HG02840 (cell line): ENCODE measurements at regions not wholly inside any gene's neighbourhood (a gene's known extent, or its start where the extent isn't known, plus 50 kb on each side); places are given as distances from the start of the nearest gene placed in this dataset.
"Not testable (repeated sequence)": the region's sequence is repeated elsewhere in the genome, so short reads cannot be mapped to it uniquely, and the experiment has no call there.

Source experiments
- ATAC-seq: cut with Tn5 transposase; IDR thresholded peaks from one replicate; pipeline ENCODE4 v1.9.1; 2021; ENCODE audit warnings: mild to moderate bottlenecking, moderate library complexity, moderate number of reproducible peaks; ENCODE audit not compliant: unreplicated experiment, low FRiP score

DNA sequence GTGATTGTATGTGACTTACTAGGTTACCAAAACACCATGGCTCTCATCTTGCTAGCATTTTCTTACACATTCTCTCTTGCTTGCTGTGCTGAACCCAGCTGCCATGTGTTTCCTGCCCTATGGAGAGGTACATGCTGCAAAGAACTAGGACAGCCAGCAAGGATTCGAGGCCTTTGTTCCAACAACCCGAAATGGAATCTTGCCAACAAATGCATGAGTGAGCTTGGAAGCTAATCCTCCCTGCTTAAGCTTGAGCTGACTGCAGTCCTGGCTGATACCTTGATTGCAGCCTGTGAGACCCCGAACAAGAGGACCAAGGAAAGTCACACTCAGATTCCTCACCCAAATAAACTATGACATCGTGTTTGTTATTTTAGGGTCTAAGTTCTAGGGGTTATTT, 651.2 kb downstream of the SLITRK6 start:
- ATAC-seq, result no peak

DNA sequence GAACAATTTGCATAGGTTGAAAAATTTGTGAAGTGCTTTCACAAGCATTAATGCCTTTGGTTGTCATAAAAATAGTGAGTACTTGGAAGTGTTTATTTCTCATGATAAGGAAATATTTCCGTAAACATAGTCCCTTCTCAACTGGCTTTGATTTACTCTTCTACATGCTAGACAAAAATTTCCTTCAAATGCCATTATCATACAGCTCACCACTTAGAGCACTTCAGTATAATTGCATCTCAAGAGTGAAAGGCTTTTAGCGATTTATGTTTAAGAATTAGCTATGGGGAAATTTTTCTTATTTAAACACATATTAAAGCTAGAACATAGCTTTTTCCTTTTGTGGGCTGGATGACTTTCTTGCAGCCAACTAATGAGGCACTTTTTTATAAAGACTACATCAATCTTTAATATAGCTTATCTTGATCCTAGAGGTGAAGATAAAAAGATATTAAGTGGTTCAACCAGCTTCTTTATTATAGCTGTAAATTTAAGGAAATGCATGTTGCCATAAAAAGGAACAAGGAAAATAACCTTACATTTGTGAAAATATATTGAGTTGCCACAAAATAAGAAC, 656.8 kb downstream of the SLITRK6 start:
- no peak for ATAC-seq

DNA sequence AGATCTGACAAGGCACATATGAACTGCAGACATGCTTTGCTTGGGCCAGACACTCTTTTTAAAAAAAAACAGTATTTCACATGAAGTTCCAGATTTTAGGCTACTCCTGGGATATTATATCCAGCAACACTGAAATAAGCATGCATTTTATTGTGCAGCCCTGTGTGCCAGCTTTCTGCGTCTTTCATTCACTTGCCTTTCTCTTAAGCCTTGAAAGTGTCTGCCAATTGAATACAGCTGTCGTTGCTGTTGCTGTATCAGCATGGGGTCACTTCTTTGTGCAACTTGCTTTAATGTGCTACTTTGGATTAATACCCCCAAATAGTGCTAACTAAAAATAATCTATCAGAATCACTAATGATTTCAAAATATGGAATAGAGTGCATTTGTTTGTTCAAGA, 657.8 kb downstream of the SLITRK6 start:
- ATAC-seq, result no peak

DNA sequence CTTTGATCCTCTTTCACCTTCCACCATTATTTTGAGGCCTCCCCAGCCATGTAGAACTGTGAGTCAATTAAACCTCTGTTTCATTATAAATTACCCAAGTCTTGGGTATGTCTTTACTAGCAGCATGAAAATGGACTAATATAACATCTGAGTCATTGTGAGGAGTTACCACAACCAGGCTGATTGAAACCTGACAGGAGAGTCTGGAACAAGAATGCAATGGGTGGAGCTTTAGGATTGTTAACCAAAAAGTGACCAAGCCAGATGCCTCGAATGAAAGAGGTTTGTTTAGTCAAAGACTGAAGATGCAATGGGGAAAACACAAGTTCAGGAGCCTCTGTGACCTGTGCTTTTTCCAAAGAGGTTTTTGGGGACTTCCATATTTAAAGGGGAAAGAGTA, 659.0 kb downstream of the SLITRK6 start:
- ATAC-seq, result no peak

- ATAC-seq, result no peak
Observed at GRCh38 chr13:85137516-85137915, 661.7 kb downstream of the SLITRK6 start.

- no peak for ATAC-seq
Observed at GRCh38 chr13:85132986-85133385, 666.2 kb downstream of the SLITRK6 start.

GRCh38 chr13:85123501-85123900, 675.7 kb downstream of the SLITRK6 start:
- ATAC-seq, result not testable (repeated sequence)

- no peak for ATAC-seq
Observed at GRCh38 chr13:85108356-85108755, 690.9 kb downstream of the SLITRK6 start.

- no peak for ATAC-seq
Observed at GRCh38 chr13:85099245-85099644, 700.0 kb downstream of the SLITRK6 start.

DNA sequence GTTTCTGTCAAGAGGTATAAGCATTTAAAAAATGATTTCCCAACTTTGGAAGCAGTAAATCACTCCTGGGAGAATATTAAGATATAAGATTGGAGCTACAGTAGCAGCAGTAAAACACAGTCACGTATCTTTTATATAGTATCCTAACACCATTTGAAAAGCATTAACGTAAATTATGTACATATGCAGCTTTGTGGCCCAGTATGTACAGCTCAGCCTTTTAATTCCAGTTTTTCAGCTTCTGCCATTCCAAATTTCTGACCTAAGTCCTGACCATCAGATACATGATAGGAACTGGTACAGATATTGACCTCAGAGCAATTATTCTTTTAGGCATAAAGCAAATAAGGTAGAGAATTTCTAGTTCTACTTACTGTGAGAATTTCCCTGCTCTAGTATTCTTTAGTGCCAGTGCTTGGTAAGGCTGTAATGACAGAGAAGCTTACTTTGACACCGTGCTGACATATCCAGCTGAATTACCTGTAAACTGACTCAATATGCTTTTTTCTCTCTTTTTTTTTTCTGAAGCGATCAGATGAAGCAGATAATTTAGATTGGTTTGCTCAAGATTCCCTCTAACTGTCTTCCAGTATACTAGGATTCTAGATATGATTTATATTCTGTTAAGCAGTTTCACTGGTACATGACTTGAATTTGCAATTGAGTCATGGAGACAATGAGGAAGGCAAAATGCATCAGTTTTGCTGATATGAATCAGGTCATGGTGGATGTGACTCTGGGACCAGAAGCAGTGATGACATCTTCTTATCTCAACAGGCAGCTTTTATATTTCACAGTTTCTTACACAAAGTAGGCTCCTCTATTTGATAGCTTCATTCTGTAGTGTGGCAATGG, 703.6 kb downstream of the SLITRK6 start:
- no peak for ATAC-seq

DNA sequence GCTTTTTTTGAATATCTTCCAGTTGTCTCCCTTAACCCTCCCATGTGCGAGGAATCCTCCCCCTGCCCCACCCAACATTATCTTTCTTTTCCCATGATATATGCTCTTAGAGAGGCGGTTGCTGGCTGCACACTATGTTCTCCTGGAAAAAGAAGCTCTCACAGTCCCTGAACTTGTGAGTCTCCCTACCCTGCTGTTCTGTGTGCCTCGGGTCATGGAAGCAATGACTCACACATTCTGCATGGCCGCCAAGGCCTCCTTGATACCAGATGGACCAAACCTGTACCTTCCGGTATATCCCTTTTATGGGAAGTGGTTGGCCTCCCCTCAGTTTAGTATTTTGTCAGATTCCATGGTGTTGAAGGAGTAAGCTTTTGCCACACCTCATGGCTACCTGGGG, 705.4 kb downstream of the SLITRK6 start:
- ATAC-seq, result no peak

GRCh38 chr13:85091631-85092234, 707.5 kb downstream of the SLITRK6 start:
- no peak for ATAC-seq

DNA sequence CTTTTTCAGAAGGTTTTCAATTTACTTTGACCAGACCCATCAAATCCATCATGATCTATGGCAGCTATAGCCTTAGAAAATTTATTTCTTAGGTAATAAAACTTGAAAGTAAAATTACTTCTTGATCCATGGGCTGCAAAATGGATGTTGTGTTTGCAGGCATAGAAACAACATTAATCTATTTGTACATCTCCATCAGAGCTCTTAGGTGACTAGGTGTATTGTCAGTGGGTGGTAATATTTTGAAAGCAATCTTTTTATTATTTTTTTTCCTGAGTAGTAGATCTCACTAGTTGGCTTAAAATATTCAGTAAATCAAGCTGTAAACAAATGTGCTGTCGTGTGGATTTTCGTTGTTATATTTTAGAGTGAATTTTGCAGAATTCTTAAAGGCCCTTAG, 710.0 kb downstream of the SLITRK6 start:
- ATAC-seq, result no peak

DNA sequence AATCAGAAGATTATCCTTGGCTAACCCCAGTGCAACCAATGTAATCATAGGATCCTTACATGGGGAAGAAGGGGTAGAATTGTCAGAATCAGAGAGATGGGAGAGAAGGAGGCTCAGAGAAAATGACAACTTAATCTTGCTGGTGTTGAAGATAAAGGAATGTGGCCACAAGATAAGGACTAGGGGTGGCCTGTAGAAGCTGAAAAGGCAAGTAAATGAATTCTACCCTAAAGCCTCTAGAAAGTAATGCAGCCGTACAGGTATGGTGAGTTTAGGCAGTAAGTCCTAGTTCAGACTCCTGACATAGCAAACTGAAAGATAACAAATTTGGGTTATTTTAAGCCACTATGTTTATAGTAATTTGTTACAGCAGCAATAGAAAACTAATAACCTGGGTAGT, 718.5 kb downstream of the SLITRK6 start:
- no peak for ATAC-seq

GRCh38 chr13:85076343-85076742, 722.9 kb downstream of the SLITRK6 start:
- ATAC-seq, result no peak

GRCh38 chr13:85074543-85075313, 724.5 kb downstream of the SLITRK6 start:
- ATAC-seq, result no peak

DNA sequence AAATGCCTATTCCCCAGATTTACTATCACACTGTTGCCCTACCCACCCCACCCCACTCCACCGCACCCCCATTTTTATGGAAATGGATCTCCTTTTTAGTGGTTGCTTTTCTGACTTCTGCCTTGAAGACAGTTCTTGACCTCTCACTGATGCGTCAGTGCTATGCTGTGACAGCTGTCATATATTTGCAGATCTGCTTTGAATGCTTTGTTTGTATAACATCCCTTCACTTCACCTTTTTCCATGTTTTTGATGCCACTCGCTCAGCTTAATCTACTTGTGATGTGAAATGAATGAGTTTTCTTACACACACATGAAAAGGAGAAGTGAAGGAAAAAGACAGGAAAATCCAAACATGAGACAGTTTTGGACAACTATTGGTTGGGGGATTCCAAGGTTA, 731.0 kb downstream of the SLITRK6 start:
- ATAC-seq, result no peak

DNA sequence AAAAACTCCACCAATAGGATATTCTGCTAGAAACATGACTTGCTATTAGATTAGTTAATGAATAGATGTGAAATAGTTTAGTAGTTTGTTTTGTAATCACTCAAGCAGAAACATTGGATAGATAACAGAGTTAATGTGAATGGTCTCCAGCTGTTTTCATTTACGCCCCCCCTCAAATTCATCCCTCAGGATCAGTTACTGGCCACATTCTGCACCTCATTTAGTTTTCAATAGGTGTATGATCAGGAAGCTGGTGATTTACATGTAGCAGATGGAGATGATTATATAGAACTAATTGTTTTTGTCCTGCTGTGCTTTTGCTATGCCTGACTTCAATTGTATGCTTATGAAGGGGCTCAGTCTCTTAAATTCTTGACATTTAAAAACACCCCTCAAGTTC, 759.0 kb downstream of the SLITRK6 start:
- ATAC-seq, result no peak

DNA sequence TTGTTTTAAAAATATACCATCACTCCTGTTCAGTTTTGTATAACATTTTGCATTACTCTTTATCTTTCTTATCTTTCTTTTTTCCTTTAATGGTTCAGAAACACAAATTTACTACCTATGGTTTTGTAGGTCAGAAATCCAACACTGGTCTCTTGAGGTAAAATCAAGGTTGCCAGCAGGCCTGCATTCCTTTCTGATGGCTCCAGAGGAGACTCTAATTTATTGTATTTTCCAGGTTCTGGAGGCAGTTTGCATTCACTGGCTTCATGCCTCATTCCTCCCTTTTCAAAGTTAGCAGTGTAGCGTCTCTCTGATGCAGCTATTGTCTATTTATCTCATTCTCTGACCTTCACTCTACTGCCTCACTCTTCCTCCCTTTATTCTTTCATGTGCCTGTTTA, 767.4 kb downstream of the SLITRK6 start:
- ATAC-seq, result no peak

DNA sequence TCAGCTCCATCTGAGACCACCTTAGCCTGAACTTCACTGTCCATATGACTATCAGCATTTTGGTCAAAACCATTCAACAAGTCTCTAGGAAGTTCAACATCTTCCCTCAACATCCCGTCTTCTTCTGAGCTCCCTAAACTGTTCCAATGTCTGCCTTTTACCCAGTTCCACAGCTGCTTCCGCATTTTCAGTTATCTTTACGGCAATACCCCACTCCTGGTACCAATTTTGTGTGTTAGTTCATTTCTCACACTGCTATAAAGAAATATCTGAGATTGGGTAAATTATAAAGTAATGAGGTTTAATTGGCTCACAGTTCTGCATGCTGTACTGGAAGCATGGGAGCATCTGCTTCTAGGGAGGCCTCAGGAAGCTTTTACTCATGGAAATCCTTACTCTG, 771.2 kb downstream of the SLITRK6 start:
- ATAC-seq, result no peak

DNA sequence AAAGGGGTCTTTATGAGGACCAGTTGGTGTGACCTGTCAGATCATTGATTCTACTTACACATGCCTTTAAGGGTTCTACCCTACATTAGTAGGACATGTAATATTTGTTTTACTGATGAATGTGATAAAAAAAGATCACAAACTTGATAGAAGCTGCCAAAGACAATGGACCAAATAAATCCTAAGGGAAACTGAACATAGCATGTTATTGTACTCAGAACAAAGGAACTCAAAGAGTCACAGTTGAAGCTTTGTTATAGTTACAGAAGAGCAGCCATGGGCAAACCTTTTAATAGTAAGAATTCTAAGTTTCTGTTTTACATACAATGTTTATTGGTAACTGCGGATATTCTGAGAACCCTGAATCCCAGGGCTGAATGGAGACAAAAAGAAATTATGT, 780.1 kb downstream of the SLITRK6 start:
- ATAC-seq, result no peak
